Trophoblast cell (in vitro differentiated cells and primary cell): ENCODE measurements at regions not wholly inside any gene's neighbourhood (a gene's known extent, or its start where the extent isn't known, plus 50 kb on each side); places are given as distances from the start of the nearest gene placed in this dataset.

Source experiments
- DNase-seq, 2 donors: peaks; one replicate each; pipeline ENCODE4 v3.0.0-alpha.2; 2016
- H2AFZ ChIP-seq: 2 replicates; pipeline ENCODE4 v1.6.1; 2013; ENCODE audit warnings: low read length, moderate library complexity, mild to moderate bottlenecking; ENCODE audit not compliant: insufficient read depth, poor library complexity
- H2AK5ac ChIP-seq: 2 replicates; pipeline ENCODE4 v1.6.1; 2013; ENCODE audit warnings: mild to moderate bottlenecking, low read length
- H2BK120ac ChIP-seq: 2 replicates; pipeline ENCODE4 v1.6.1; 2013; ENCODE audit warnings: low read length, mild to moderate bottlenecking, moderate library complexity; ENCODE audit not compliant: insufficient read depth, poor library complexity
- H2BK12ac ChIP-seq: 2 replicates; pipeline ENCODE4 v1.6.1; 2013; ENCODE audit warnings: mild to moderate bottlenecking, low read length, moderate library complexity
- H2BK5ac ChIP-seq: 2 replicates; pipeline ENCODE4 v1.6.1; 2013; ENCODE audit warnings: low read length, low read depth, moderate library complexity, mild to moderate bottlenecking; ENCODE audit not compliant: poor library complexity
- H3K14ac ChIP-seq: 2 replicates; pipeline ENCODE4 v1.6.1; 2013; ENCODE audit warnings: mild to moderate bottlenecking, low read length
- H3K18ac ChIP-seq: 2 replicates; pipeline ENCODE4 v1.6.1; 2013; ENCODE audit warnings: mild to moderate bottlenecking, low read length
- H3K23ac ChIP-seq: 2 replicates; pipeline ENCODE4 v1.6.1; 2013; ENCODE audit warnings: low read length
- H3K27ac ChIP-seq: 2 replicates; pipeline ENCODE4 v1.5.1; 2013; ENCODE audit warnings: low read depth, mild to moderate bottlenecking, inconsistent platforms, low read length, moderate library complexity
- H3K27me3 ChIP-seq: 2 replicates; pipeline ENCODE4 v1.6.1; 2013; ENCODE audit warnings: inconsistent platforms, mild to moderate bottlenecking, low read length, moderate library complexity; ENCODE audit not compliant: insufficient read depth
- H3K36me3 ChIP-seq, 2 experiments: 1 replicate in 1 of 2; 2 replicates in 1 of 2; pipeline ENCODE4 v1.6.1; 2013; ENCODE audit warnings: low read length in 2 of 2, mild to moderate bottlenecking in 2 of 2, moderate library complexity in 1 of 2; ENCODE audit not compliant: insufficient read depth in 2 of 2, control insufficient read depth in 1 of 2
- H3K4ac ChIP-seq: 2 replicates; pipeline ENCODE4 v1.6.1; 2013; ENCODE audit warnings: low read depth, mild to moderate bottlenecking, low read length, moderate library complexity
- H3K4me1 ChIP-seq, 2 experiments: 1 replicate in 1 of 2; 2 replicates in 1 of 2; pipeline ENCODE4 v1.6.1; 2013; ENCODE audit warnings: low read length in 2 of 2, mild to moderate bottlenecking in 2 of 2, moderate library complexity in 1 of 2; ENCODE audit not compliant: insufficient read depth in 2 of 2, control insufficient read depth in 1 of 2
- H3K4me2 ChIP-seq: 2 replicates; pipeline ENCODE4 v1.6.1; 2013; ENCODE audit warnings: inconsistent platforms, mild to moderate bottlenecking, low read length, moderate library complexity
- H3K4me3 ChIP-seq: 2 replicates; pipeline ENCODE4 v1.5.1; 2013; ENCODE audit warnings: mild to moderate bottlenecking, low read depth, low read length, inconsistent platforms
- H3K79me1 ChIP-seq: one replicate; pipeline ENCODE4 v1.6.1; 2013; ENCODE audit warnings: low read length
- H3K79me2 ChIP-seq: 2 replicates; pipeline ENCODE4 v1.6.1; 2013; ENCODE audit warnings: low read length, mild to moderate bottlenecking; ENCODE audit not compliant: control insufficient read depth, insufficient read depth, poor library complexity
- H3K9ac ChIP-seq: 2 replicates; pipeline ENCODE4 v1.6.1; 2013; ENCODE audit warnings: mild to moderate bottlenecking, low read length
- H3K9me3 ChIP-seq: 2 replicates; pipeline ENCODE4 v1.6.1; 2013; ENCODE audit warnings: low read depth, mild to moderate bottlenecking, control low read depth, inconsistent platforms, low read length; ENCODE audit not compliant: insufficient read depth
- H4K12ac ChIP-seq: 2 replicates; pipeline ENCODE4 v1.6.1; 2013; ENCODE audit warnings: low read depth, mild to moderate bottlenecking, low read length, moderate library complexity
- H4K8ac ChIP-seq: 2 replicates; pipeline ENCODE4 v1.6.1; 2013; ENCODE audit warnings: low read depth, mild to moderate bottlenecking, low read length, moderate library complexity
- H4K91ac ChIP-seq: one replicate; pipeline ENCODE4 v1.6.1; 2013; ENCODE audit warnings: low read depth, mild to moderate bottlenecking, low read length, moderate library complexity
- WGBS: extraction: QIAGEN DNeasy Blood & Tissue Kit; methylation state at CpG from one replicate; pipeline ENCODE4 v1.1.7; 2013; ENCODE audit warnings: missing lambda C conversion rate; ENCODE audit not compliant: insufficient read length, insufficient coverage; ENCODE audit errors: extremely low coverage; 5-methylcytosine and 5-hydroxymethylcytosine counted together

DNA sequence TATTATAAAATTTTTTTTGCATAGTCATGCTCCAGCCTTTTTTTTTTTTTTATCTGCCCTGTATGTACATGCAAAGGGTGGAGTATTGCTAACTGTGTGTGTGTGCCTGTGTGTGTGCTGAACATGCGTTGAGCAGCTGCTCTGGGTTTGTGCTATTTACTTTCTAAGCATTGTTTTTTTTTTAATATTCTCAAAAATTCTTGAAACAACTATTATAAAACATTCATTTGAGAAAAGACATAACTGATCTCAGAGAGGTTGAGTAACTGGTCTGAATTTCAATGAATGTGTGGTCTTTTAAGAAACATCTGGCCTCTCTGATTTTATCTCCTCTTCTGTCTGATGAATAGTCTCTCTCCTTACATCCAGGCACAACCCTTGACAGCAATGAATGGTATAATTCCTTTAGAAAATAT, 366.0 kb upstream of the SLC14A2 start:
- H2BK5ac ChIP-seq: no peak overlapping the region

DNA sequence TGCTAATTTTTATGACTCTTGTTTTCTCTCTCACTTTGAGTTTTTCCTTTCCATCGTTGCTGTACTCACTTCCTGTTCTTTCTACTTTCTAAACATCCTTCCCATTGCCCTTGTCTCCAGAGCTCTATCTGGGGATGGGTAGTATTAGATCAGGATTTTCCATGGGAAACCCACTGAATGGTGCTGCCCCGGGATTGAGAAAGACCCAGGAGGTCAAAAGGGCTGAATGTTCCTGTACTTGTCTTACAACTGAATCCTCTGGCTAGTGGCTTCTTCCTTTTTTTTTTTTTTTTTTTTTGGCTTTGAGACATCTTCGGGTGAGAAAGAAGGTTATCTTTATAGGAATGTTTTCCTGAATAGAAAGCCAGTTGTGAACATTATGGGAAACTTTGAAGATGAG, 364.8 kb upstream of the SLC14A2 start:
- Histone ChIP-seq H3K9me3 (no peaks in the 10 kb centered on the region), H2BK120ac (no peak overlapping the region), H2BK12ac (no peak overlapping the region), H3K4me3 (no peak overlapping the region), H3K23ac (no peak overlapping the region), H3K36me3 (no peaks in the 10 kb centered on the region), H3K14ac (no peak overlapping the region), H3K4me1 (peaks cover 2 to 3% of the 10 kb centered on the region in 2 experiments), H2AK5ac (no peak overlapping the region), H4K91ac (no peak overlapping the region), H3K18ac (no peak overlapping the region), H3K27me3 (no peaks in the 10 kb centered on the region), H3K4ac (no peak overlapping the region), H3K79me2 (no peaks in the 10 kb centered on the region), H4K8ac (no peak overlapping the region), H3K4me2 (no peak overlapping the region), H4K12ac (no peak overlapping the region), H3K9ac (no peak overlapping the region), H2AFZ (no peak overlapping the region), H2BK5ac (no peak overlapping the region), H3K27ac (no peak overlapping the region), H3K79me1 (peaks cover 9% of the 10 kb centered on the region)
- no CpG with 5 or more reads among the region's 3 CpGs for WGBS
- peak in 1 of 2 donors; percentile 27 for DNase-seq

More for the DNA sequence above, 366.0 kb upstream of the SLC14A2 start:
- Histone ChIP-seq H2BK120ac (no peak overlapping the region), H3K9me3 (no peaks in the 10 kb centered on the region), H4K91ac (no peak overlapping the region), H3K9ac (no peak overlapping the region), H3K36me3 (no peaks in the 10 kb centered on the region), H3K4ac (no peak overlapping the region), H2BK12ac (no peak overlapping the region), H4K12ac (no peak overlapping the region), H3K27ac (peak overlapping the region; percentile 36), H3K23ac (no peak overlapping the region), H3K4me1 (peaks cover 2 to 8% of the 10 kb centered on the region in 2 experiments), H3K14ac (no peak overlapping the region), H2AFZ (no peak overlapping the region), H2AK5ac (no peak overlapping the region), H3K4me2 (no peak overlapping the region), H3K18ac (no peak overlapping the region), H3K79me1 (peaks cover 9% of the 10 kb centered on the region), H3K4me3 (no peak overlapping the region), H3K79me2 (no peaks in the 10 kb centered on the region), H3K27me3 (no peaks in the 10 kb centered on the region), H4K8ac (no peak overlapping the region)
- DNase-seq: peak; percentile 28 to 82
- whole genome bisulfite sequencing: no CpG with 5 or more reads among the region's 1 CpG

DNA sequence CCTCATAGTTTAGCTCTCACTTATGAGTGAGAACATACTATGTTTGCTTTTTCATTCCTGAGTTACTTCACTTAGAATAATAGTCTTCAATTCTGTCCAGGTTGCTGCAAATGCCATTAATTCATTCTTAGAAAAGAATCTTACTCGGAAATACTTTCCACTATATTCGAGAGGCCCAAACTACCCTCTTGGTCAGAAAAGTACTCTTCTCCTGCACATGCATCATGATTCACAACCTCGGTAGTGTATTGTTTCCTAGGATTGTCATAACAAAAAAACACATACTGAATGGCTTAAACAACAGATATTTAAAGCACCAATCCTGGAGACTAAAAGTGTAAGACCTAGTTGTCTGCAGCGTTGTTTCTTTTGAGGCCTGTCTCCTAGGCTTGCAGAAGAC, 364.0 kb upstream of the SLC14A2 start:
- Histone ChIP-seq H3K9ac (no peak overlapping the region), H2BK5ac (no peak overlapping the region), H3K18ac (no peak overlapping the region), H3K4me3 (no peak overlapping the region), H3K79me2 (no peaks in the 10 kb centered on the region), H3K4me2 (no peak overlapping the region), H3K4me1 (peaks cover 2 to 3% of the 10 kb centered on the region in 2 experiments), H3K27ac (no peak overlapping the region), H3K27me3 (no peaks in the 10 kb centered on the region), H3K9me3 (no peaks in the 10 kb centered on the region), H4K8ac (no peak overlapping the region), H2AFZ (no peak overlapping the region), H2BK12ac (no peak overlapping the region), H3K4ac (no peak overlapping the region), H4K12ac (no peak overlapping the region), H2BK120ac (no peak overlapping the region), H3K79me1 (peaks cover 9% of the 10 kb centered on the region), H3K14ac (no peak overlapping the region), H4K91ac (no peak overlapping the region), H3K36me3 (no peaks in the 10 kb centered on the region), H2AK5ac (no peak overlapping the region), H3K23ac (no peak overlapping the region)
- no CpG with 5 or more reads among the region's 4 CpGs for WGBS
- DNase-seq: peak in 1 of 2 donors; percentile 58

DNA sequence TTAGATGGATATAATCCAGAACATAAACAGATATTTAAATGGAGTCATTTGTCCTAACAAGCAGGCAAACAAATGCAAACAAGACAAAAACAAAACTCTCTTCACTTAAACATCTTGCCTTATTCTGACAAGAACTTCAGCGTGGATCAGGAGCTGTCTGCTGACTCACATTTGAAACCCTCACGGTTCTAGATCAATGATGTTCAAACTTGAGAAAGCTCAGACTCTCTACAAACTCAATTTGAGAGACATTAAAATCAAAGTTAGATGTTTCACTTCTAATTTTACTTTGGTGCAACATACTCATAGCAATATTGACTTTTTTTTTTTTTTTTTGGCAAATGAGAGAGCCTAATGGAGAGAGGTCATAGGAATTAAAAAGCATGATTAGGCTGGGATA, 362.8 kb upstream of the SLC14A2 start:
- Histone ChIP-seq H3K9me3 (no peaks in the 10 kb centered on the region), H3K4me2 (no peak overlapping the region), H3K79me1 (peaks cover 9% of the 10 kb centered on the region), H2BK5ac (no peak overlapping the region), H3K23ac (no peak overlapping the region), H3K79me2 (no peaks in the 10 kb centered on the region), H4K91ac (no peak overlapping the region), H2AFZ (no peak overlapping the region), H2AK5ac (no peak overlapping the region), H2BK120ac (no peak overlapping the region), H3K27me3 (no peaks in the 10 kb centered on the region), H3K14ac (no peak overlapping the region), H3K4ac (no peak overlapping the region), H3K18ac (no peak overlapping the region), H3K9ac (no peak overlapping the region), H4K12ac (no peak overlapping the region), H3K36me3 (no peaks in the 10 kb centered on the region), H3K27ac (no peak overlapping the region), H3K4me3 (no peak overlapping the region), H4K8ac (no peak overlapping the region), H3K4me1 (peaks cover 2 to 3% of the 10 kb centered on the region in 2 experiments), H2BK12ac (no peak overlapping the region)
- no CpG with 5 or more reads among the region's 2 CpGs for WGBS
- no peak for DNase-seq
